ENCODE measurements at regions not wholly inside any gene's neighbourhood (a gene's known extent, or its start where the extent isn't known, plus 50 kb on each side); places are given as distances from the start of the nearest gene placed in this dataset.

DNA sequence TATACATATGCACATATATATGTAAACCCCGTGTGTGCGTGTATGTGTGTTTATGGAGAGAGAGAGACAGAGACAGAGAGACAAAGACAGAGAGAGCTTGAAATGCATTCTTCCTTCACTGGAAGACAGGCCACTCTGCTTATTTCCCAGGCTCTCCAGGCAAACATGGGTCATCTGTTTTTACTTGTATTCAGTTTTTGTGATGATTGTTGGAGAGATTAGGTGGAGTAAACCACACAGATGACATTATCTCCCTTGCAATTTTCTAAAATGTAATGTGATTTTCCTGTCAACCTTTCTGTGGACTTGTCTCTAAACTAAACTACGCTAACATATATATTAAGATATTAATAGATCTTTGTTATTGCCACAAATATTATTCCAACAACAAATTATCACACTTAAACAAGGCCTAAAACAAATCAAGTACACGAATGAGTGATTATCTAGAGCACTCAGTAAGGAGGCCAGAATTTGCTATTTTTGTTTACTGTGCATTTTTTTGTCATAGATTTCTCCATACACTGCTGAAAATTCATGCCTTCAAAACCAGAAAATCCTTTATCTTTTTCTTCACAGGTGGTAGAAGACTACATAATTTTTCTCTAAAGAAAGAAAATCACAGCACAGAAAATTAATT is 251.8 kb upstream of the SLIT2 start:
- TF ChIP-seq POLR2A (IDR thresholded peaks at IDR 0.05) = no peak
- TF ChIP-seq, protein P1, sequence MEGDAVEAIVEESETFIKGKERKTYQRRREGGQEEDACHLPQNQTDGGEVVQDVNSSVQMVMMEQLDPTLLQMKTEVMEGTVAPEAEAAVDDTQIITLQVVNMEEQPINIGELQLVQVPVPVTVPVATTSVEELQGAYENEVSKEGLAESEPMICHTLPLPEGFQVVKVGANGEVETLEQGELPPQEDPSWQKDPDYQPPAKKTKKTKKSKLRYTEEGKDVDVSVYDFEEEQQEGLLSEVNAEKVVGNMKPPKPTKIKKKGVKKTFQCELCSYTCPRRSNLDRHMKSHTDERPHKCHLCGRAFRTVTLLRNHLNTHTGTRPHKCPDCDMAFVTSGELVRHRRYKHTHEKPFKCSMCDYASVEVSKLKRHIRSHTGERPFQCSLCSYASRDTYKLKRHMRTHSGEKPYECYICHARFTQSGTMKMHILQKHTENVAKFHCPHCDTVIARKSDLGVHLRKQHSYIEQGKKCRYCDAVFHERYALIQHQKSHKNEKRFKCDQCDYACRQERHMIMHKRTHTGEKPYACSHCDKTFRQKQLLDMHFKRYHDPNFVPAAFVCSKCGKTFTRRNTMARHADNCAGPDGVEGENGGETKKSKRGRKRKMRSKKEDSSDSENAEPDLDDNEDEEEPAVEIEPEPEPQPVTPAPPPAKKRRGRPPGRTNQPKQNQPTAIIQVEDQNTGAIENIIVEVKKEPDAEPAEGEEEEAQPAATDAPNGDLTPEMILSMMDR (IDR thresholded peaks at IDR 0.05 in 4 of 5, conservative IDR thresholded peaks at IDR 0.05 in 1 of 5) = no peak
- Histone ChIP-seq H3K36me3 (no peaks in the 10 kb centered on the region), H3K9me3 (no peaks in the 10 kb centered on the region), H3K27me3 (no peaks in the 10 kb centered on the region), H3K27ac (no peak overlapping the region), H3K4me1 (no peaks in the 10 kb centered on the region), H3K4me3 (no peak overlapping the region)
- in situ Hi-C loops (cut with MboI; ENCODE audit: low sequenced_read_pairs in 4 of 4) (no loop called here), intact Hi-C loops (cut with DNase I; ENCODE audit: low total_unique reads) (no loop called here)
- DNase-seq = no peak
- ATAC-seq = no peak

- no peak overlapping the region for H3K27ac ChIP-seq
- no peaks in the 10 kb centered on the region for H3K9me3 ChIP-seq
- intact Hi-C loops (cut with DNase I; ENCODE audit: low total_unique reads) = no loop called here
- in situ Hi-C loops (cut with MboI; ENCODE audit: low sequenced_read_pairs in 4 of 4) = no loop called here
- DNase-seq (no peak), ATAC-seq (no peak)
- no peaks in the 10 kb centered on the region for H3K4me1 ChIP-seq
- no peak overlapping the region for H3K4me3 ChIP-seq
- H3K27me3 ChIP-seq = no peaks in the 10 kb centered on the region
- TF ChIP-seq, protein P1 (IDR thresholded peaks at IDR 0.05 in 4 of 5, conservative IDR thresholded peaks at IDR 0.05 in 1 of 5) = no peak
- TF ChIP-seq POLR2A (IDR thresholded peaks at IDR 0.05) = no peak
- no peaks in the 10 kb centered on the region for H3K36me3 ChIP-seq
These were observed 252.4 kb upstream of the SLIT2 start for GRCh38 chr4:19999276-19999675.

DNA sequence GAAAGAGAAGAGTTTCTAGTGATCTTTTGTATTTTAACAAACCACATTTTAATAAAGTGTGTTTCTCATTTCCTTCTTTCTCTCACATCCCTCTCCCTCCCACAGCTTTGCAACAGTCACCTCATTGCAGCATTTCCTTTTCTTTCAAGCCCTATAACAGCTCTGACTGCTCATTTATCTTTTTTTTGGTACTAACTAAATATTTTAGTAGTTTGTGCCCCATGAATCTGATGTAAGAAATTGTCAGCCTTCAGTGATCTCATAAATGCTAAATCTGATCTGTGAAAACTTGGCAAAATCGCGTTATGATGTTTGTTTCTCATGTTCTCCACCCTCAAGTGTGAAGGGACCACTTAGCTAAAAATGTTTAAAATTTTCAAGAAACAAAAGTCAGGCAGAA is 258.5 kb upstream of the SLIT2 start:
- Histone ChIP-seq H3K36me3 (no peaks in the 10 kb centered on the region), H3K4me1 (no peaks in the 10 kb centered on the region), H3K27me3 (no peaks in the 10 kb centered on the region), H3K4me3 (no peak overlapping the region), H3K9me3 (no peaks in the 10 kb centered on the region), H3K27ac (no peak overlapping the region)
- intact Hi-C loops (cut with DNase I; ENCODE audit: low total_unique reads) = no loop called here
- no peak for TF ChIP-seq POLR2A (IDR thresholded peaks at IDR 0.05)
- ATAC-seq (no peak), DNase-seq (no peak)
- in situ Hi-C loops (cut with MboI; ENCODE audit: low sequenced_read_pairs in 4 of 4) = no loop called here

- in situ Hi-C loops (cut with MboI; ENCODE audit: low sequenced_read_pairs in 4 of 4) = no loop called here
- H3K4me1 ChIP-seq = no peaks in the 10 kb centered on the region
- H3K4me3 ChIP-seq = no peak overlapping the region
- intact Hi-C loops (cut with DNase I; ENCODE audit: low total_unique reads) = no loop called here
- no peaks in the 10 kb centered on the region for H3K27me3 ChIP-seq
- H3K27ac ChIP-seq = no peak overlapping the region
- ATAC-seq (no peak), DNase-seq (no peak)
- TF ChIP-seq POLR2A (IDR thresholded peaks at IDR 0.05) = no peak
- TF ChIP-seq, protein P1 (IDR thresholded peaks at IDR 0.05 in 4 of 5, conservative IDR thresholded peaks at IDR 0.05 in 1 of 5) = no peak
- H3K36me3 ChIP-seq = no peaks in the 10 kb centered on the region
- H3K9me3 ChIP-seq = no peaks in the 10 kb centered on the region
These were observed 259.1 kb upstream of the SLIT2 start for GRCh38 chr4:19992471-19993093.

DNA sequence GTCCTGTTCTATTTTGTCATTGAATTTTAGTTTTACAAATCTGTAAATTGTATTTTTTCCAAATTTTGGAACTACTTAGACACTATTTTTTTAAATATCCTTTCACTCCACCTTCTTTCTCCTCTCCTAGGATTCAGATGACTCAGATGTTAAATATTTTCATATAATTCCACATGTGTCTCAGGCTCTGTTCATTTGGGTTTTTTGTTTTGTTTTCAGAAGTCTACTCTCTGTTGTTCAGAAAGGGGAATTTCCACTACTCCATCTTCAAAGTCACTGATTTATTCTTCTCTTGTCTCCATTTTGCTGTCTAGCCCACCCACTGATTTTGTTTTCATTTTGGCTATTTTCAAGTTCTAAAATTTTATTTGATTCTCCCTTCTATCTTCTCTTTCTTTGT is 264.0 kb upstream of the SLIT2 start:
- ATAC-seq = no peak
- no peaks in the 10 kb centered on the region for H3K9me3 ChIP-seq
- no peak overlapping the region for H3K27ac ChIP-seq
- H3K27me3 ChIP-seq = no peaks in the 10 kb centered on the region
- H3K36me3 ChIP-seq = no peaks in the 10 kb centered on the region
- no peak for TF ChIP-seq POLR2A (IDR thresholded peaks at IDR 0.05)
- TF ChIP-seq, protein P1 (IDR thresholded peaks at IDR 0.05 in 4 of 5, conservative IDR thresholded peaks at IDR 0.05 in 1 of 5) = no peak
- H3K4me1 ChIP-seq = no peaks in the 10 kb centered on the region
- no peak for DNase-seq
- intact Hi-C loops (cut with DNase I; ENCODE audit: low total_unique reads) = no loop called here
- H3K4me3 ChIP-seq = no peak overlapping the region
- in situ Hi-C loops (cut with MboI; ENCODE audit: low sequenced_read_pairs in 4 of 4) = no loop called here

All from gastrocnemius medialis (tissue), 4 donors.